Ovary (tissue), 3 donors: ENCODE measurements at regions not wholly inside any gene's neighbourhood (a gene's known extent, or its start where the extent isn't known, plus 50 kb on each side); places are given as distances from the start of the nearest gene placed in this dataset.

ENCODE experiments used
- CTCF ChIP-seq, 3 donors: fragments of 450-650 bp in 2 of 3; fragments of 200-600 bp in 1 of 3; IDR thresholded peaks; one replicate each; pipeline versions ENCODE4 v1.5.1 to v1.8.0; 2016 to 2022; ENCODE audit warnings: antibody characterized with exemption in 3 of 3, mild to moderate bottlenecking in 1 of 3
- EP300 ChIP-seq: sonication (generic); formaldehyde crosslinking; IDR thresholded peaks from one replicate; pipeline ENCODE4 v1.6.1; 2017; ENCODE audit warnings: antibody characterized with exemption
- POLR2A ChIP-seq: fragments of 450-650 bp; IDR thresholded peaks from one replicate; pipeline ENCODE4 v1.6.1; 2017; ENCODE audit warnings: antibody characterized with exemption, mild to moderate bottlenecking, moderate library complexity
- donor health status: DM: no; HTN: no; CAD: no.

GRCh38 chr4:106803083-106803482, 233.0 kb downstream of the DKK2 start:
- TF ChIP-seq EP300 (no peak), CTCF (IDR thresholded peaks at IDR 0.05) (no peak), POLR2A (no peak)
